NB4 (cell line): ENCODE measurements at regions not wholly inside any gene's neighbourhood (a gene's known extent, or its start where the extent isn't known, plus 50 kb on each side); places are given as distances from the start of the nearest gene placed in this dataset.

Source experiments
- DNase-seq: peaks from one replicate; pipeline ENCODE4 v3.0.0; 2010; ENCODE audit warnings: low read depth
- H3K4me3 ChIP-seq: one replicate; pipeline ENCODE4 v1.5.1; 2011; ENCODE audit warnings: mild to moderate bottlenecking, low read depth, low read length, moderate library complexity
- MYC ChIP-seq: IDR thresholded peaks from 2 replicates; pipeline ENCODE4 v1.6.1; 2011; ENCODE audit warnings: low read depth, low read length
- POLR2A ChIP-seq: IDR thresholded peaks from 2 replicates; pipeline ENCODE4 v1.6.1; 2011; ENCODE audit warnings: mild to moderate bottlenecking; ENCODE audit not compliant: insufficient read length; ENCODE audit errors: extremely low read depth
- TF ChIP-seq, protein P1 (sequence below): IDR thresholded peaks from 2 replicates; pipeline ENCODE4 v1.6.1; 2011; ENCODE audit warnings: low read depth, low read length
- TF ChIP-seq, protein P2 (sequence below): IDR thresholded peaks from one replicate; pipeline ENCODE4 v1.5.1; 2012; ENCODE audit warnings: low read depth, low read length

DNA sequence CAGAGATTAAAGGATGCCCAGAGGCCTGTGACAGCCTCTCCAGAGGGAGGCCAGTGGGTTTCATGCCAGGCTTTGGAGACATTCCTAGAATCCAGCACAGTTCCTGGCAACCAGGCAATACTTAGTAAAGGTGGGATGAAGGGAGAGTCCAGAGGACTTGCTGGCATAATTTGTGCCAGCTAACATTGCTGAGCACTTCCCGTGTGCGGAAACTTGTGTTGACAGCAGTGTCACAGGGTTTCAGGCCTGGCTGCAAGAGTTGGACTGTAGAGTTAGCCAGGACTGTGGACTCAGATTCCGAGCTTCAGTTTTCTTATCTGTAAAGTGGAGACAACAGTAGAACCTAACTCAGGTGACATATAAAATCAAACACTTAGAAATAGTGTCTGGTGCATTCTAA is 141.7 kb downstream of the SALL1 start:
- TF ChIP-seq, protein P1, sequence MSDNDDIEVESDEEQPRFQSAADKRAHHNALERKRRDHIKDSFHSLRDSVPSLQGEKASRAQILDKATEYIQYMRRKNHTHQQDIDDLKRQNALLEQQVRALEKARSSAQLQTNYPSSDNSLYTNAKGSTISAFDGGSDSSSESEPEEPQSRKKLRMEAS = no peak
- TF ChIP-seq, protein P2, sequence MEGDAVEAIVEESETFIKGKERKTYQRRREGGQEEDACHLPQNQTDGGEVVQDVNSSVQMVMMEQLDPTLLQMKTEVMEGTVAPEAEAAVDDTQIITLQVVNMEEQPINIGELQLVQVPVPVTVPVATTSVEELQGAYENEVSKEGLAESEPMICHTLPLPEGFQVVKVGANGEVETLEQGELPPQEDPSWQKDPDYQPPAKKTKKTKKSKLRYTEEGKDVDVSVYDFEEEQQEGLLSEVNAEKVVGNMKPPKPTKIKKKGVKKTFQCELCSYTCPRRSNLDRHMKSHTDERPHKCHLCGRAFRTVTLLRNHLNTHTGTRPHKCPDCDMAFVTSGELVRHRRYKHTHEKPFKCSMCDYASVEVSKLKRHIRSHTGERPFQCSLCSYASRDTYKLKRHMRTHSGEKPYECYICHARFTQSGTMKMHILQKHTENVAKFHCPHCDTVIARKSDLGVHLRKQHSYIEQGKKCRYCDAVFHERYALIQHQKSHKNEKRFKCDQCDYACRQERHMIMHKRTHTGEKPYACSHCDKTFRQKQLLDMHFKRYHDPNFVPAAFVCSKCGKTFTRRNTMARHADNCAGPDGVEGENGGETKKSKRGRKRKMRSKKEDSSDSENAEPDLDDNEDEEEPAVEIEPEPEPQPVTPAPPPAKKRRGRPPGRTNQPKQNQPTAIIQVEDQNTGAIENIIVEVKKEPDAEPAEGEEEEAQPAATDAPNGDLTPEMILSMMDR = no peak
- TF ChIP-seq MYC (no peak), POLR2A (no peak)
- DNase-seq = no peak
- no peak overlapping the region for H3K4me3 ChIP-seq

DNA sequence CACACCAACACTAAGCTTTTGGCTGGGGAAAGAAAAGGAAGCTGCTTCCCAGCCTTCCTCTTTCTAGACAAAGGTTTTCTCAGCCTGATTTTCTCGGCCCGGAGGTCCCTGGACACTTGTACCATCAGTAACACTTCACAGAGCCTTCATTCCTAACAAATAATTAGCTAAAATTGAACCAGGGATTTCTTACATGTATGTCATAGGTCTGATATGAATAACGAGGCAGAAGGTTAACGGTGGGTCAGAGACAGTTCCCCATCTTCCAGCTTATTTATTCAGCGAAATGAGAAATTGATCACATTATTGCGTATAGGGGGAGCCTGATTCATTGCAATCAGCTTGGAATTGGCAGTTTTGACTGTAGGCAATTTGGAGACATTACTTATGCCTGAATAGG is 142.5 kb downstream of the SALL1 start:
- H3K4me3 ChIP-seq = no peak overlapping the region
- no peak for DNase-seq
- TF ChIP-seq POLR2A (no peak), MYC (no peak)
- TF ChIP-seq, protein P2 = no peak
- TF ChIP-seq, protein P1 = no peak

DNA sequence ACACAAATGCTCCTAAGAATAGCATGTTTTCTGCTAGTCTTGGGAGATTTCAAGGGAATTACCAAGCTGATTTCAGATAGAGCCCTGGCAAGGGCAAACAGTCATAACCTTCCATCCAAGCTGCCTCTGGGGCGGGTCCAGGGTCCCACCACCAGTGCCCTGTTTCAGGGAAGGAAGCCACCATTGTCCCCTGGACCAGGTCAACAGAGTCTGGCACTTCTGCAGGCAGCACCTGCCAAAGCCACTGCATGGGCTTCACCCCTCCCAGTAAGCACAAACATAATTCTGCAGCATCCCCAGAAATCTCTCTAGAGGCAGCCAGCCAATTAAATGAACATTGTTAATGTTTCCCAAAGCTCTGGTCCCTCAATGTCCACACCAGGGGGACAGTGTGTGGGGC is 143.0 kb downstream of the SALL1 start:
- DNase-seq = no peak
- H3K4me3 ChIP-seq = no peak overlapping the region
- TF ChIP-seq, protein P1 = no peak
- TF ChIP-seq POLR2A = no peak
- TF ChIP-seq, protein P2 = no peak
- no peak for TF ChIP-seq MYC

DNA sequence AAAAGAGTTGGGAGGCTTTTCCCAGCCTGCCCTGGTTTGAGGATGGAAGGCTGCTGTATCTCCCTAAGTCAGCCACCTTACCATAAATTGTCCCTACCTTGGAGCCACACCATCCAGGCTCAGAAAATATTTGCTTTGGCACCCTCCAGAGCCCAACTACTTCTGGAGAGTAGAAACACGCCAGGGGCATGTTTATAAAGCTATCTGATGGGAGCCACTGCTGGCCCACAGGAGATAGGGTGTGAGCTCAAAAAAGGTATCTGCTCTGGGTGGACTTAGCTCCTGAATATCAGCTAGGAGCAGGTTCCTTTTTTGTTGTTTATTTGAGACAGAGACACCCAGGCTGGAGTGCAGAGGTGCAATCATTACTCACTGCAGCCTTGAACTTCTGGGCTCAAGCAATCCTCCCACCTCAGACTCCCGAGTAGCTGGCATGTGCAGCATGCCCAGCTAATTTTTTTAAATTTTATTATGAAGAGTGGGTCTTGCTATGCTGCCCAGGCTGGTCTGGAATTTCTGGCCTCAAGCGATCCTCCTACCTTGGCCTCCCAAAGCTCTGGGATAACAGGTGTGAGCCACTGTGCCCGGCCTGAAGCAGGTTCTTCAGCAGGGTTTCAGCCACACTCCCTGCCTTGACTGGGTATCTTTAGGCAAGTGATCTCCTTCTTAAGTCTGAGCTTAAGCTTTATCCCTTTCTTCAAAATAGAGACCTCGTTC is 147.1 kb downstream of the SALL1 start:
- DNase-seq = no peak
- TF ChIP-seq, protein P1 = no peak
- H3K4me3 ChIP-seq = no peak overlapping the region

DNA sequence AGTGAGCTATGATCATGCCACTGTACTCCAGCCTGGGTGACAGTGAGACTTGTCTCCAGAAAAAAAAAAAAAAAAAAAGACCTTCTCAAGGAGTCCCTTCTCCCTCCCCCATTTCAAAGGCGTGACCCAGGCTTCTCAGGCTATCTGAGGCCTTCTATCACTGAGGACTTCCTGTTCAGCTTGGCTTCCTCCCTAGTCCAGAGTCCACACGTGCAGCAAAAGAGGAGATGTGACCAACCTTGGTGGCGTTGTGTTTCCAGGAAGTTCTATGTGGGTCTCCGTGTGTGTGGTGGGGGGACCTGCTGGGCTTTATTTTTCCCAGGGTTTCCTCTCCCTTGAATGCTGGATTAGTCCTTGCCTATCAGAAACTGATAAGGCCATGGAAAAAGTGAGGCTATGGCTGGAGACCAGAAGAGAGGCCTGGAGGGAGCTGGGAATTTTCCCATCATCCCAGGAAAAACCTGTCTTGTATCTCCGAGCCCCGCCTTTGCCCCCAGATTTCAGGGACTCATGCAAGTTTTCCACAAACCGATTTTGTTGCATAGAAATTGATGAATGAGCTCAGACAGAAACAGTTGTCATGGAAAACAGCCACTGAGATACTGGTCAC is 148.1 kb downstream of the SALL1 start:
- peak; percentile 8 for DNase-seq
- TF ChIP-seq, protein P2 = no peak
- TF ChIP-seq, protein P1 = no peak
- TF ChIP-seq POLR2A = no peak
- TF ChIP-seq MYC = no peak

DNA sequence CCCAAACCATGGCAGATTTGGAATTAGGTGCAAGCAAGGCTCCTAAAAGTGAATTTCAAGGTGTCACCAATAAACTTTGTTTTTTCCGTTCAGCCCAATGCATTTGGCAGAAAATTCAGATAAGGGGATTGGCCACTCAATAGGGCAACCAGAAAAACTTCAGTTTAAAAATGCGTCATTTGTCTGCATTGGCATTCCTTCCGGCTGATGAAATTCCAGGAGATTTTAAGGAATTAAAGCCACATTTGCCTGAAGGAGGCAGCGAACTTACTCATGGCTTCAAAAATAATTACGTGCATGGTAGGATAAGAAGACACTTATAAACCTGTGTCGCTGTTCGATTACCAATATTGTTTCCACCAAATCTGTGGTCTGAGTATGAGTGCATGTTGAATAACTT is 151.9 kb downstream of the SALL1 start:
- TF ChIP-seq POLR2A (no peak), MYC (no peak)
- TF ChIP-seq, protein P2 = no peak
- TF ChIP-seq, protein P1 = no peak
- no peak overlapping the region for H3K4me3 ChIP-seq
- DNase-seq = no peak

More for the DNA sequence above, 148.1 kb downstream of the SALL1 start:
- H3K4me3 ChIP-seq = no peak overlapping the region
